Left ventricle myocardium inferior (tissue), 1 donor: ENCODE measurements at regions not wholly inside any gene's neighbourhood (a gene's known extent, or its start where the extent isn't known, plus 50 kb on each side); places are given as distances from the start of the nearest gene placed in this dataset.

Experiments used
- DNase-seq: peaks from one replicate; pipeline ENCODE4 v3.0.0-alpha.2; 2020
- H3K27ac ChIP-seq: fragments of 200-600 bp; replicated peaks from 2 replicates; pipeline ENCODE4 v1.8.0; 2021
- H3K27me3 ChIP-seq: fragments of 200-600 bp; 2 replicates; pipeline ENCODE4 v1.8.0; 2021; ENCODE audit warnings: low read depth
- H3K36me3 ChIP-seq: fragments of 200-600 bp; 2 replicates; pipeline ENCODE4 v1.8.0; 2021
- H3K4me1 ChIP-seq: fragments of 200-600 bp; 2 replicates; pipeline ENCODE4 v1.8.0; 2021
- H3K4me3 ChIP-seq: fragments of 200-600 bp; 2 replicates; pipeline ENCODE4 v1.8.0; 2021; ENCODE audit warnings: mild to moderate bottlenecking, moderate library complexity
- H3K9me3 ChIP-seq: fragments of 200-600 bp; replicated peaks from 2 replicates; pipeline ENCODE4 v1.8.0; 2021
- CTCF ChIP-seq: fragments of 200-600 bp; IDR thresholded peaks from 2 replicates; pipeline ENCODE4 v1.8.0; 2021; ENCODE audit warnings: antibody characterized with exemption, mild to moderate bottlenecking, borderline replicate concordance
- intact Hi-C: fragments of 100-400 bp; cut with micrococcal nuclease; formaldehyde crosslinking; loops from one replicate; pipeline ENCODE4 v1.11.0; 2022
- donor health status: DM: no; HTN: yes; CAD: no; lungs with severe emphysema.

GRCh38 chr10:64726466-64726865 lies 1205.3 kb downstream of the REEP3 start:
- H3K9me3 ChIP-seq, result no peaks in the 10 kb centered on the region
- H3K4me3 ChIP-seq, result no peak overlapping the region
- no peaks in the 10 kb centered on the region for H3K27me3 ChIP-seq
- intact Hi-C loops, result no loop called here
- DNase-seq, result no peak
- no peaks in the 10 kb centered on the region for H3K36me3 ChIP-seq
- H3K4me1 ChIP-seq, result no peaks in the 10 kb centered on the region
- H3K27ac ChIP-seq, result no peak overlapping the region
- no peak for TF ChIP-seq CTCF

- no peak for TF ChIP-seq CTCF
- Histone ChIP-seq H3K4me3 (no peak overlapping the region), H3K4me1 (no peaks in the 10 kb centered on the region), H3K27me3 (no peaks in the 10 kb centered on the region), H3K9me3 (no peaks in the 10 kb centered on the region), H3K27ac (no peak overlapping the region), H3K36me3 (no peaks in the 10 kb centered on the region)
- intact Hi-C loops, result no loop called here
- no peak for DNase-seq
These were observed 1209.8 kb downstream of the REEP3 start for GRCh38 chr10:64731016-64731415.

- no peak overlapping the region for H3K27ac ChIP-seq
- no peaks in the 10 kb centered on the region for H3K36me3 ChIP-seq
- no peak overlapping the region for H3K4me3 ChIP-seq
- intact Hi-C loops, result no loop called here
- H3K4me1 ChIP-seq, result no peaks in the 10 kb centered on the region
- no peak for TF ChIP-seq CTCF
- no peaks in the 10 kb centered on the region for H3K9me3 ChIP-seq
- H3K27me3 ChIP-seq, result no peaks in the 10 kb centered on the region
- DNase-seq, result no peak
These were observed 1211.3 kb downstream of the REEP3 start for GRCh38 chr10:64732372-64732957.

GRCh38 chr10:64733980-64734379 lies 1212.8 kb downstream of the REEP3 start:
- no peak for DNase-seq
- no peaks in the 10 kb centered on the region for H3K9me3 ChIP-seq
- no peak overlapping the region for H3K4me3 ChIP-seq
- H3K27me3 ChIP-seq, result no peaks in the 10 kb centered on the region
- no peak overlapping the region for H3K27ac ChIP-seq
- no peaks in the 10 kb centered on the region for H3K4me1 ChIP-seq
- no peaks in the 10 kb centered on the region for H3K36me3 ChIP-seq
- intact Hi-C loops, result no loop called here
- TF ChIP-seq CTCF, result peak; percentile 27

GRCh38 chr10:64738462-64738861 lies 1217.3 kb downstream of the REEP3 start:
- TF ChIP-seq CTCF, result no peak
- intact Hi-C loops, result no loop called here

More at GRCh38 chr10:64738462-64738861, 1217.3 kb downstream of the REEP3 start:
- no peaks in the 10 kb centered on the region for H3K27me3 ChIP-seq
- no peaks in the 10 kb centered on the region for H3K36me3 ChIP-seq
- H3K27ac ChIP-seq, result no peak overlapping the region
- H3K4me3 ChIP-seq, result no peak overlapping the region
- no peaks in the 10 kb centered on the region for H3K4me1 ChIP-seq
- H3K9me3 ChIP-seq, result peaks cover 21% of the 10 kb centered on the region
- no peak for DNase-seq
